Activated CD8-positive, alpha-beta memory T cell treated with anti-CD3 and anti-CD28 coated beads for 36 hours (primary cell): ENCODE measurements at regions not wholly inside any gene's neighbourhood (a gene's known extent, or its start where the extent isn't known, plus 50 kb on each side); places are given as distances from the start of the nearest gene placed in this dataset.

Experiments used
- CTCF ChIA-PET: fragments of 350-600 bp; sonication (Branson Sonifier 250); formaldehyde crosslinking; loops from one replicate; lab custom pipeline; 2021; ENCODE audit warnings: antibody characterized with exemption; lab: Charles Lee
- POLR2A ChIA-PET: fragments of 350-600 bp; sonication (Branson Sonifier 250); formaldehyde crosslinking; loops from one replicate; lab custom pipeline; 2021; ENCODE audit warnings: antibody characterized with exemption; lab: Charles Lee

- CTCF ChIA-PET, result no interaction called here
- POLR2A ChIA-PET, result no interaction called here
These were observed 599.0 kb upstream of the ID2 start for GRCh38 chr2:8082840-8083239.

GRCh38 chr2:8086357-8086756 is 595.5 kb upstream of the ID2 start:
- ChIA-PET POLR2A (no interaction called here), CTCF (no interaction called here)

- ChIA-PET CTCF (no interaction called here), POLR2A (no interaction called here)
These were observed 594.9 kb upstream of the ID2 start for GRCh38 chr2:8086796-8087479.

GRCh38 chr2:8087480-8087840 is 594.4 kb upstream of the ID2 start:
- CTCF ChIA-PET, result no interaction called here
- POLR2A ChIA-PET, result no interaction called here

GRCh38 chr2:8088810-8089209 is 593.0 kb upstream of the ID2 start:
- ChIA-PET POLR2A (interaction anchor here (0.6 kb wide), 1 partner anchor 353 kb away, joined by 3 read pairs; no protein-coding TSS in a partner anchor), CTCF (no interaction called here)

GRCh38 chr2:8089596-8089995 is 592.3 kb upstream of the ID2 start:
- ChIA-PET POLR2A (no interaction called here), CTCF (no interaction called here)

- CTCF ChIA-PET, result no interaction called here
- POLR2A ChIA-PET, result interaction anchor here (0.7 kb wide), 1 partner anchor 205 kb away, joined by 3 read pairs; no protein-coding TSS in a partner anchor
These were observed 590.8 kb upstream of the ID2 start for GRCh38 chr2:8090748-8091700.

- CTCF ChIA-PET, result no interaction called here
- POLR2A ChIA-PET, result no interaction called here
These were observed 587.3 kb upstream of the ID2 start for GRCh38 chr2:8094526-8094925.

- POLR2A ChIA-PET, result no interaction called here
- CTCF ChIA-PET, result no interaction called here
These were observed 585.9 kb upstream of the ID2 start for GRCh38 chr2:8095978-8096377.

GRCh38 chr2:8096484-8096883 is 585.4 kb upstream of the ID2 start:
- POLR2A ChIA-PET, result no interaction called here
- CTCF ChIA-PET, result no interaction called here

- ChIA-PET CTCF (no interaction called here), POLR2A (no interaction called here)
These were observed 583.2 kb upstream of the ID2 start for GRCh38 chr2:8098476-8099266.

GRCh38 chr2:8099267-8099582 is 582.6 kb upstream of the ID2 start:
- CTCF ChIA-PET, result no interaction called here
- POLR2A ChIA-PET, result no interaction called here

GRCh38 chr2:8101614-8102277 is 580.1 kb upstream of the ID2 start:
- ChIA-PET POLR2A (no interaction called here), CTCF (no interaction called here)

GRCh38 chr2:8102470-8102869 is 579.4 kb upstream of the ID2 start:
- POLR2A ChIA-PET, result no interaction called here
- CTCF ChIA-PET, result no interaction called here

- POLR2A ChIA-PET, result no interaction called here
- CTCF ChIA-PET, result no interaction called here
These were observed 578.7 kb upstream of the ID2 start for GRCh38 chr2:8103085-8103708.

- CTCF ChIA-PET, result no interaction called here
- POLR2A ChIA-PET, result no interaction called here
These were observed 574.7 kb upstream of the ID2 start for GRCh38 chr2:8107150-8107549.

GRCh38 chr2:8107621-8108378 is 574.1 kb upstream of the ID2 start:
- CTCF ChIA-PET, result no interaction called here

GRCh38 chr2:8110716-8111115 is 571.1 kb upstream of the ID2 start:
- CTCF ChIA-PET, result no interaction called here
- POLR2A ChIA-PET, result no interaction called here

More at GRCh38 chr2:8107621-8108378, 574.1 kb upstream of the ID2 start:
- POLR2A ChIA-PET, result no interaction called here

GRCh38 chr2:8111193-8111592 is 570.7 kb upstream of the ID2 start:
- CTCF ChIA-PET, result no interaction called here
- POLR2A ChIA-PET, result no interaction called here
